ENCODE measurements at regions not wholly inside any gene's neighbourhood (a gene's known extent, or its start where the extent isn't known, plus 50 kb on each side); places are given as distances from the start of the nearest gene placed in this dataset.

- no peaks in the 10 kb centered on the region for H3K9me2 ChIP-seq (ENCODE audit: insufficient read depth)
- H3K27ac Mint-ChIP-seq: no peak overlapping the region
- H3K4me1 Mint-ChIP-seq: peaks cover 10% of the 10 kb centered on the region
Measured at GRCh38 chr2:117485588-117485987, 328.9 kb upstream of the DDX18 start.

More at GRCh38 chr2:117485588-117485987, 328.9 kb upstream of the DDX18 start:
- no peaks in the 10 kb centered on the region for H3K9me3 Mint-ChIP-seq
- no peaks in the 10 kb centered on the region for H4K20me1 ChIP-seq (replicated peaks; ENCODE audit: insufficient read depth)
- H3F3A ChIP-seq (replicated peaks; ENCODE audit: low read depth): no peaks in the 10 kb centered on the region
- H3K4me1 ChIP-seq (ENCODE audit: insufficient read depth): peaks cover 10% of the 10 kb centered on the region; the same call in 1 of the 2 replicates
- no peaks in the 10 kb centered on the region for H3K79me2 ChIP-seq (replicated peaks; ENCODE audit: insufficient read depth)
- peak; percentile 62 for ATAC-seq
- H3K27me3 ChIP-seq (ENCODE audit: insufficient read depth): no peaks in the 10 kb centered on the region
- DNase-seq (ENCODE audit: low spot score): no peak
- H3K27ac ChIP-seq (ENCODE audit: low read depth): no peak overlapping the region
- peaks cover 3% of the 10 kb centered on the region for H3K27me3 Mint-ChIP-seq (ENCODE audit: insufficient read depth, low read depth, poor library complexity)
- TF ChIP-seq ZNF114 (CRISPR knock-in tag; IDR thresholded peaks at IDR 0.05) (no peak), ZNF462 (CRISPR knock-in tag; IDR thresholded peaks at IDR 0.05) (no peak), EZH2phosphoT487 (IDR thresholded peaks at IDR 0.05; ENCODE audit: unreplicated experiment) (no peak), REST (IDR thresholded peaks at IDR 0.05; ENCODE audit: unreplicated experiment) (no peak), CTCF (conservative IDR thresholded peaks at IDR 0.05; ENCODE audit: low read depth in 2 of 2) (no peak), CREB1 (CRISPR knock-in tag; IDR thresholded peaks at IDR 0.05; ENCODE audit: low read depth) (no peak), ZNF331 (CRISPR knock-in tag; IDR thresholded peaks at IDR 0.05; ENCODE audit: low read depth) (no peak), ETS1 (IDR thresholded peaks at IDR 0.05) (no peak), STAT1 (IDR thresholded peaks at IDR 0.05; ENCODE audit: unreplicated experiment) (no peak)
- no peaks in the 10 kb centered on the region for H3K36me3 ChIP-seq (ENCODE audit: insufficient read depth)
- no peak overlapping the region for H3K4me2 ChIP-seq
- H3K36me3 Mint-ChIP-seq (ENCODE audit: low read depth): no peaks in the 10 kb centered on the region; the same call in 2 of the 3 replicates
- H3K4me3 Mint-ChIP-seq: no peak overlapping the region
- H3K4me3 ChIP-seq: no peak overlapping the region
- H2AFZ ChIP-seq: no peak overlapping the region
